Testis (tissue), 2 donors: ENCODE measurements at regions not wholly inside any gene's neighbourhood (a gene's known extent, or its start where the extent isn't known, plus 50 kb on each side); places are given as distances from the start of the nearest gene placed in this dataset.

ENCODE experiments used
- POLR2A ChIP-seq: fragments of 450-650 bp; IDR thresholded peaks from one replicate; pipeline ENCODE4 v1.6.1; 2017; ENCODE audit warnings: antibody characterized with exemption, mild to moderate bottlenecking, moderate library complexity
- TF ChIP-seq, protein P1 (sequence below), 3 experiments: fragments of 450-650 bp in 2 of 3; fragments of 200-600 bp in 1 of 3; sonication (generic) in 1 of 3; IDR thresholded peaks; one replicate each; pipeline ENCODE4 v1.5.1; 2016 to 2019; ENCODE audit warnings: antibody characterized with exemption in 3 of 3, mild to moderate bottlenecking in 2 of 3, moderate library complexity in 1 of 3

DNA sequence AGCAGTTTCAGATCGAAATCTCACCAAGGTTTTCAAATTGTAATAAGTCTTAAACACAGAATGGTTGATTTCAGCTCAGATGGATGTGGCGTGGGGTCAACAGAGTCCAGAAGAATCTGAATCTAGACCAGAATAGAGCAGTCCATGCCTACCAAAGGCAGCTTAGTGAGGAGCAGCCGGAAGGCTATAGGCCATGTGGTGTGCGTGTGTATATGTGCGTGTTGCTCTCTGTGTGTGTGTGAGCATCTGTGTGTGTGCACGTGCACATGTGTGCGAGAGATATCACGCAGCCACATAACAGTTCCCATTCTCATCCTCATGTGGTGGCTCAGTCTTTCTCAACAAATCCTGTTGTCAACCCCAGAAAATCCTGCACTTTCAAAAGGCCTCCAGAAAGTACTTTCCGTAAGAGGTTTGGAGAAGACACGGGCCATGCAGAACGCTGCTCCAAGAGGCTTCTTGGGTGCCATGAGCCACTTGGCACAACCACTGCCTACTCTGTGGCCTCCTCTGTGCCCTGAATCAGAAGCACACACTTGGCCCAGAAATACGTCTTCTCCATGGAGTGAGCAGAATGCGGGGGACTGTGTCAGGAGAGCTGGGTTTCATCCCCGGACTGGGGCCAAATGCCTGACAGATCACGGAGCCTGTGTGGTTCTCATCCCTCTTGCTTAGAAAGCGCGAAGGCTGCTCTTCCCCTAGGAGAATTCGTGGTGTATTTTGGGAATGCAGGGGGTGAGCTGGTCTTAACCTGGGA, 67.3 kb downstream of the ACKR3 start:
- TF ChIP-seq, protein P1, sequence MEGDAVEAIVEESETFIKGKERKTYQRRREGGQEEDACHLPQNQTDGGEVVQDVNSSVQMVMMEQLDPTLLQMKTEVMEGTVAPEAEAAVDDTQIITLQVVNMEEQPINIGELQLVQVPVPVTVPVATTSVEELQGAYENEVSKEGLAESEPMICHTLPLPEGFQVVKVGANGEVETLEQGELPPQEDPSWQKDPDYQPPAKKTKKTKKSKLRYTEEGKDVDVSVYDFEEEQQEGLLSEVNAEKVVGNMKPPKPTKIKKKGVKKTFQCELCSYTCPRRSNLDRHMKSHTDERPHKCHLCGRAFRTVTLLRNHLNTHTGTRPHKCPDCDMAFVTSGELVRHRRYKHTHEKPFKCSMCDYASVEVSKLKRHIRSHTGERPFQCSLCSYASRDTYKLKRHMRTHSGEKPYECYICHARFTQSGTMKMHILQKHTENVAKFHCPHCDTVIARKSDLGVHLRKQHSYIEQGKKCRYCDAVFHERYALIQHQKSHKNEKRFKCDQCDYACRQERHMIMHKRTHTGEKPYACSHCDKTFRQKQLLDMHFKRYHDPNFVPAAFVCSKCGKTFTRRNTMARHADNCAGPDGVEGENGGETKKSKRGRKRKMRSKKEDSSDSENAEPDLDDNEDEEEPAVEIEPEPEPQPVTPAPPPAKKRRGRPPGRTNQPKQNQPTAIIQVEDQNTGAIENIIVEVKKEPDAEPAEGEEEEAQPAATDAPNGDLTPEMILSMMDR (IDR thresholded peaks at IDR 0.05) = no peak
- TF ChIP-seq POLR2A = no peak
